CD4-positive, alpha-beta T cell treated with Interleukin-4 for 4 hours (primary cell): ENCODE measurements at regions not wholly inside any gene's neighbourhood (a gene's known extent, or its start where the extent isn't known, plus 50 kb on each side); places are given as distances from the start of the nearest gene placed in this dataset.

Experiments
- DNase-seq: peaks from one replicate; pipeline ENCODE4 v3.0.0-alpha.2; 2020

DNA sequence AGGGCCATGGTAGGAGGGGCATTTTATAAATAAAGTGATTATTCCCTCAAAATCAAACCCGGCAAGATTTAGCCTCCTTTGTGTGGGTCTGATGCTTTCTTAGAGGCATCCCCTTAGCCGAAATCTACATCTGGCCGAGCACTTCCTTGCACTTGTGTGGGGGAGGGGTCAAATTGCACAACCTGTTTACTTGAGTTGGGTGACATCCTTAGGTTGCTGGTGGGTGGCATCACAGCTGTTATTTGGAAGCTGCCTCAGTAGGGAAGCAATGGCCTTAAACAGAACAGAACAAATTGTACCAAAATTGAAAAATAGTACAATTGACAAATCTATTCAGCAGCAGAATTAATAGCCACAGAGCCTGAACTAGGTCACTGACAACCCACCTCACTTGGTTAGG is 546.1 kb downstream of the SNAPC1 start:
- DNase-seq: no peak

DNA sequence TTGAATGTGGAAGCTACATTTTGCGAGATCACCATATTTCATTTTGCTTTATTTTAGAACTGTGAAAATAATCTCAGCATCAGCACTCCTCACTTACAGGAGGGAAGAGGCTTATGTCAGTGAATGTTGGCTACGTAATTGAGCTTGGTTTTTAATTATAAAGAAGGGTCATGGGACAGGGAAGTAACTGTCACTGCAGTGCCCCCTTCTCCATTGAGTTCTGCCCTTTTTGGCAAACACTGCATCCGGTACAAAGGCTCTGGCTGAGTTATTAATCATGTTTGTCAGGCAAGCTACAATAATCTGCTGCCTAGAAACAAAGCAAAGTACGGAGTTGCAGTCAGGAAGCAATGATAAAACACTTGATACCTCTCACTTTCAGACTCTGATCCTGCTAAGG is 546.7 kb downstream of the SNAPC1 start:
- DNase-seq: no peak

- no peak for DNase-seq
These were observed 551.0 kb downstream of the SNAPC1 start for GRCh38 chr14:62313212-62313611.

- DNase-seq: no peak
These were observed 552.0 kb downstream of the SNAPC1 start for GRCh38 chr14:62314221-62314620.

DNA sequence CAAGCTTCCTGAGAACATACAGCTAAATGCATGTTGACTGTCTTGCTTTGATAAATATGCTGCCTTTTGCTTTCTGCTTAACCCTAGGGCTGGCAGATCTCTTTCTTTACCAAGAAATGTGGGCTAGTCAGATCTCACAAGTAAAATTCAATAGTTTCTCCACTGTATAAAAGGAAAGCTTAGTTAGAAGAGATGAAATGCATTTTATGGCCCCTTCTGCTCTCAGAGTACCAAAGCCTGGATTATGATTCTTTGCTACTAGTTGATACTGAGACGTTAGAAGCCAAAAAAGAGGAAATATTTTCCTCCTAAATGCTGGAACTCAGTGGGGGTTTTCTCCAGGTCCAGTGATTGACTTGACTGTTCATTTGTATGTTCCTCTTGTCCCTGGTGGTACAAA is 552.7 kb downstream of the SNAPC1 start:
- DNase-seq: no peak

- DNase-seq: no peak
These were observed 553.4 kb downstream of the SNAPC1 start for GRCh38 chr14:62315631-62316030.

DNA sequence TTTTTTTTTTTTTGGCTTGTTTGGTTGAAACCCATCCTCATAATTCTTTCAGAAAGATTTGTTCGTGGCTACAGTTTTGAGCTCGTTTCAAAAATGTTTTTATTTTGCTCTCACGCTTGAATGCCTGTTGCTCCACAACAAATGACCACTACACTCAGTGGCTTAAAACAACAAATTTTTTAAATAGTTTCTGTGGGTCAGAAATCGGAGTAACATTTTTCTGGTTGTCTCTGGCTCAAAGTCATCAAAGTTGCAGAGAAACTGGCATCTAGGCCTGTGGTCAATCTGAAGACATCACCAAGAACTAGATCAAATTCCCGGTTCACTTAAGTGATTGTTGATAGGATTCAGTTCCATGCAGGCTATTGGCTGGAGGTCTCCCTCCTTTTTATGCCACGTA is 560.0 kb downstream of the SNAPC1 start:
- no peak for DNase-seq

- no peak for DNase-seq
These were observed 567.2 kb downstream of the SNAPC1 start for GRCh38 chr14:62329427-62329826.

GRCh38 chr14:62347562-62348011 is 585.4 kb downstream of the SNAPC1 start:
- DNase-seq: no peak

- no peak for DNase-seq
These were observed 595.1 kb downstream of the SNAPC1 start for GRCh38 chr14:62357362-62357761.

DNA sequence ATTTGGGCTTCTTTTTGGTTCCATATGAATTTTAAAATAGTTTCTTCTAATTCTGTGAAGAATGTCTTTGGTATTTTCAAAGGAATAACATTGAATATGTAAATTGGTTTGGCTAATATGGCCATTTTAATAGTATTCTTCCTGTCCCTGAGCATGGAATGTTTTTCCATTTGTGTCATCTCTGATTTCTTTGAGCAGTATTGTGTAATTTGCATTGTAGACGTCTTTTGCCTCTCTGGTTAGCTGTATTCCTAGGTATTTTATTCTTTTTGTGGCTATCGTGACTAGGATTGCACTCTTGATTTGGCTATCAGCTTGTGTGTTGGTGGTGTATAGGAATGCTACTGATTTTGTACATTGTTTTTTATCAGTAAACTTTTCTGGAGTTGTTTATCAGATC is 601.9 kb downstream of the SNAPC1 start:
- no peak for DNase-seq

GRCh38 chr14:62364800-62365280 is 602.6 kb downstream of the SNAPC1 start:
- no peak for DNase-seq

GRCh38 chr14:62369919-62370560 is 607.8 kb downstream of the SNAPC1 start:
- no peak for DNase-seq

GRCh38 chr14:62373944-62374343 is 611.7 kb downstream of the SNAPC1 start:
- DNase-seq: no peak

DNA sequence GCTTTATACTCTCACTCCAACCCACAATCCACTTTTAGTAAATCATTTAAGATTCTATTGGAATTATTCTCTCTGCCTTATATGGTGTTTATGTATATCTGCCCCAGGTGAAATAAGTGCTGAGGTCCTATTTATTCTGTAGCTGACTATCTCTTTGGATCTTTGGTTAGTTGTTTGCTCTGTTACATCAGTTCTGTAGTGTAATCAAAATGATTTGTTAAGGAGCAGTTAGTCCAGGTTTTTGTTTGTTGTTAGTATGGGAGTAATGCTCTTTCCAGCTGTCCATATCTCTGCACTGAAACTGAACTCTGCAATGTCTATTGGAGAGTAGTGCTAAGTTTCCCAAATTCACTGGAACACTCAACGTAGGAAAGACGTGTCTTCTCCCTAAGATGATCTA is 615.8 kb downstream of the SNAPC1 start:
- DNase-seq: no peak

- no peak for DNase-seq
These were observed 619.3 kb downstream of the SNAPC1 start for GRCh38 chr14:62381311-62382070.

DNA sequence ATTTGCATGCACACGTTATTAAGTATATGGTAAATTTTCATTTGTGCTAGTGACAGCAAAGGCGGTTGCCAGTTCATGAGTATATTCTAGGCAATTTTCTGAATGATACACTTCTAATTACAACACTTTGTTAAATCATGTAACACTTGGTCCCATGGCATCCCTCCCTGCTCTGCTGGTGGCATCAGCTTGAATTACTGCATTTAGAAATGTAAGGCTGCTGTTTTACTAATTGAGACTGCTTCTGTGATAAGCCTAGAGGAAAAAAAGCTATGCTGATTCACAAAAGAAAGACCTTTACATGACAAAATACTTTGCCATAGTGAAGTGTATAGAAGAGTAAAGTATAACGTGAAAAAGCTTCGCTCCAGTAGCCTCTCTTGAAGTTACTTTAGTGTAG is 636.1 kb downstream of the KCNH5 start:
- DNase-seq: no peak

GRCh38 chr14:62409626-62410300 is 635.5 kb downstream of the KCNH5 start:
- DNase-seq: no peak

GRCh38 chr14:62420847-62421246 is 624.4 kb downstream of the KCNH5 start:
- no peak for DNase-seq

GRCh38 chr14:62428429-62429203 is 616.6 kb downstream of the KCNH5 start:
- no peak for DNase-seq

DNA sequence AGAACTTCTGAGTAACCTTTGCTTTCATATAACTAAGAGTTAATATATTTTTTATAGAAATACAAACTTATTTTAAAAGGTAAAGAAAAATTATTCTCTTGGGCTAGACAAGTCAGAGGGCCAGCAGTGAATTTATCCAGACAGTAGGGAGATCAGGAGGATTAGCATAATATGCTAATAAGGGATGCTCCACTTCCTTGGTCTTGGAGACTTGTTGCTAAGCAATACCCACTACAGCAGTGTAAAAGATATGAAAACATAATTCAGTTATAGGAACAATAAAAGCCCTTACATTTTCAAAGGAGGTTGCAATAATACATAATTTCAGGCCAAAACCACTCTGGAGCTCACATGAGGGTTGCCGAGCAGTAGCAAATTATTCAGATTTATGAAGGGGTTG is 615.6 kb downstream of the KCNH5 start:
- DNase-seq: no peak

GRCh38 chr14:62431496-62431895 is 613.8 kb downstream of the KCNH5 start:
- no peak for DNase-seq

DNA sequence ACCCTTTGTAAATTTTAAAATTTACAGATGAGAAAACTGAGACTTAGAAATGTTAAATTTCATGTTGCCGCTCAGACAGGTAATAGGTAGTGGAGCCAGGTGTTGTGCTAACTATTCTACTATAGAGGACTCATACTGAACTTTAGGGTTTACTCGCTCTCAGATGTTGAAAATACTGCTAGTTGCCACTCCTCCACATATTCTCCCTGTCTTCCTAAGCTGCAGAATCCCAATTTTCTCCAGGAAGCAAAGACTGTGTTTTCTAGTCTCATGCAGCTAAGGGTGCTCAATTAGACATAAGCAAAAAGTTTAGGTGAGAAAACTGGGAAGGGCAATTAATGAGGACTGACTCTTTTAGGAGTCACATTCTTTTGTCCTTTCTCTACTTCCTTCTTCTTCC is 612.3 kb downstream of the KCNH5 start:
- no peak for DNase-seq
